Spleen (tissue), 7 donors: ENCODE measurements at regions not wholly inside any gene's neighbourhood (a gene's known extent, or its start where the extent isn't known, plus 50 kb on each side); places are given as distances from the start of the nearest gene placed in this dataset.
"Not testable (repeated sequence)": the region's sequence is repeated elsewhere in the genome, so short reads cannot be mapped to it uniquely, and the experiment has no call there.

ENCODE experiments used
- POLR2A ChIP-seq, 3 donors: fragments of 450-650 bp; IDR thresholded peaks; one replicate each; pipeline ENCODE4 v1.5.1; 2017; ENCODE audit warnings: antibody characterized with exemption in 3 of 3, mild to moderate bottlenecking in 1 of 3
- TF ChIP-seq, protein P1 (sequence below), 11 experiments: fragments of 200-600 bp in 7 of 11; fragments of 450-650 bp in 4 of 11; sonication (generic) in 4 of 11; IDR thresholded peaks in 8 of 11; conservative IDR thresholded peaks in 3 of 11; 1 replicate in 7 of 11; 2 replicates in 4 of 11; pipeline versions ENCODE4 v1.4.0 to v1.8.0; 2016 to 2021; ENCODE audit warnings: antibody characterized with exemption in 11 of 11, inconsistent platforms in 4 of 11, mild to moderate bottlenecking in 1 of 11
- donor health status: DM: no; HTN: no; CAD: no; lungs with moderate emphysema.
- donor health status: DM: no; HTN: no; CAD: no.
- donor health status: DM: no; HTN: no; CAD: no.

DNA sequence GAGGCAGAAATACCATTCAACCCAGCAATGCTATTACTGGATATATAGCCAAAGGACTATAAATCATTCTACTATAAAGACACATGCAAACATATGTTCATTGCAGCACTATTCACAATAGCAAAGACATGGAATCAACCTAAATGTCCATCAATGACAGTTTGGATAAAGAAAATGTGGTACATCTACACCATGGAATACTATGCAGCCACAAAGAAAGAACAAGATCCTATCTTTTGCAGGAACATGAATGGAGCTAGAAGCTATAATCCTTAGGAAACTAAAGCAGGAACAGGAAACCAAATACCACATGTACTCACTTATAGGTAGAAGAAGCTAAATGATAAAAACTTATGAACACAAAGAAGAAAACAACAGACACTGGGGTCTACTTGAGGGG lies 730.3 kb upstream of the ADGRB3 start:
- TF ChIP-seq, protein P1, sequence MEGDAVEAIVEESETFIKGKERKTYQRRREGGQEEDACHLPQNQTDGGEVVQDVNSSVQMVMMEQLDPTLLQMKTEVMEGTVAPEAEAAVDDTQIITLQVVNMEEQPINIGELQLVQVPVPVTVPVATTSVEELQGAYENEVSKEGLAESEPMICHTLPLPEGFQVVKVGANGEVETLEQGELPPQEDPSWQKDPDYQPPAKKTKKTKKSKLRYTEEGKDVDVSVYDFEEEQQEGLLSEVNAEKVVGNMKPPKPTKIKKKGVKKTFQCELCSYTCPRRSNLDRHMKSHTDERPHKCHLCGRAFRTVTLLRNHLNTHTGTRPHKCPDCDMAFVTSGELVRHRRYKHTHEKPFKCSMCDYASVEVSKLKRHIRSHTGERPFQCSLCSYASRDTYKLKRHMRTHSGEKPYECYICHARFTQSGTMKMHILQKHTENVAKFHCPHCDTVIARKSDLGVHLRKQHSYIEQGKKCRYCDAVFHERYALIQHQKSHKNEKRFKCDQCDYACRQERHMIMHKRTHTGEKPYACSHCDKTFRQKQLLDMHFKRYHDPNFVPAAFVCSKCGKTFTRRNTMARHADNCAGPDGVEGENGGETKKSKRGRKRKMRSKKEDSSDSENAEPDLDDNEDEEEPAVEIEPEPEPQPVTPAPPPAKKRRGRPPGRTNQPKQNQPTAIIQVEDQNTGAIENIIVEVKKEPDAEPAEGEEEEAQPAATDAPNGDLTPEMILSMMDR (IDR thresholded peaks at IDR 0.05 in 8 of 11, conservative IDR thresholded peaks at IDR 0.05 in 3 of 11): not testable (repeated sequence)
- TF ChIP-seq POLR2A (IDR thresholded peaks at IDR 0.05): not testable (repeated sequence)
